NCI-H510A (cell line): ENCODE measurements at regions not wholly inside any gene's neighbourhood (a gene's known extent, or its start where the extent isn't known, plus 50 kb on each side); places are given as distances from the start of the nearest gene placed in this dataset.

Experiments used
- DNase-seq: peaks from one replicate; lab custom pipeline; 2025; lab: John Stamatoyannopoulos, UW

DNA sequence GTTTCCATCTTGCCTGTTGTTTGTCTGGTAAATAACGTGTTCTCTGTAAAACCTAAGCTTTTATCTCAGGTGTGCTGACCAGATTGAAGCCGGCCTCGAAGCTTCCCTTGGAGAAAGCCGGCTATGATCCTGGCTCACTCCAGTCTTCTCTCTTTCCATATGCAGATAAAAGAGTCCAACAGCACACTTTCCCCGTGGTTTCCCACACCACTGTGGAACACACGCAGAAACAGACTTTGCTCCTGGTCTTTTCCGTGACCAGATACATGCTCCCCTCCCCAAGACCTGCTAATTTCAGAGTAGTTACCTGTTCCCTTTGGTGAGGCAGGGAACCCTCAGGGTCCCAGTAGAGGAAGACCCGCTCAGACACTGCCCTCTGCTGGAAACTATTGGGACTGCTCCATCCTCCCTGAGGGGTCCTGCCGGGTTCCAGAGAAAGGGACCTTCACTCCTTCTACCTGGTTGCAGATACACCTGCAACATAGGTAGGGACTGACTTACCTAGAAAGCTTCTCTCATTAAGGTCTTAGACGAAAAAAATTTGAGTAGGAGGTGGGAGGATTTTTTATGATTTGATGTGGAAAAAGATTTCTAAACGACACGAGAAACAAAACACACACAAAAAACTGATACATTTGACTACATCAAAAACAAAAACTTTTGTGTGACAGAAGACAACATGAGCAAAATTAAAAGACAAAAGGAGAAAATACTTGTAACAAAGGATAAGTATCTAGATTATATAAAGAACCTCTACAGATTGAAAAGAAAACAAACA is 415.4 kb upstream of the CCDC196 start:
- DNase-seq: no peak

GRCh38 chr14:66072190-66073084 is 413.7 kb upstream of the CCDC196 start:
- DNase-seq: no peak

GRCh38 chr14:66074537-66074936 is 411.6 kb upstream of the CCDC196 start:
- DNase-seq: no peak

GRCh38 chr14:66076176-66076575 is 410.0 kb upstream of the CCDC196 start:
- no peak for DNase-seq

- DNase-seq: no peak
These were observed 408.2 kb upstream of the CCDC196 start for GRCh38 chr14:66078006-66078405.

- DNase-seq: no peak
These were observed 404.4 kb upstream of the CCDC196 start for GRCh38 chr14:66081594-66082376.

DNA sequence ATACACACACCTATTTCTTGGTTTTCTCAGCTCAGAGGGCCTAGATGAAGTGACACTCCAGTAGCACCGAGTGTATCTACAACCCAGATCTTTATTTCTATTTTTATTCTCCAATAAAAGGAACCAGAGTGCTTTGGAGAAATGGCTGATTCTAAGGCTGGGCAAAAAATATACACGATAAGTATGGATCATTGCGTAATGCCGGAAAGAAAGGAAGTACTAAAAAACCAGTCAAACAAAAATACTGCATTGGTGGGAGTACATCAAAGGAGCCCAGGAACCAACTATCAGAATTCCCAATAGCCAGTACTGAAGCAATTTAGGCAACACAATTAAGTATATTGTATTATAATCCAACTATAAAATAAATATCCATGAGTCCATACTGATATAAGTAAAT is 400.9 kb upstream of the CCDC196 start:
- DNase-seq: no peak

GRCh38 chr14:66085665-66086064 is 400.5 kb upstream of the CCDC196 start:
- no peak for DNase-seq

GRCh38 chr14:66087231-66087630 is 398.9 kb upstream of the CCDC196 start:
- no peak for DNase-seq

- DNase-seq: no peak
These were observed 397.5 kb upstream of the CCDC196 start for GRCh38 chr14:66088656-66089055.

GRCh38 chr14:66092206-66092605 is 394.0 kb upstream of the CCDC196 start:
- DNase-seq: no peak

DNA sequence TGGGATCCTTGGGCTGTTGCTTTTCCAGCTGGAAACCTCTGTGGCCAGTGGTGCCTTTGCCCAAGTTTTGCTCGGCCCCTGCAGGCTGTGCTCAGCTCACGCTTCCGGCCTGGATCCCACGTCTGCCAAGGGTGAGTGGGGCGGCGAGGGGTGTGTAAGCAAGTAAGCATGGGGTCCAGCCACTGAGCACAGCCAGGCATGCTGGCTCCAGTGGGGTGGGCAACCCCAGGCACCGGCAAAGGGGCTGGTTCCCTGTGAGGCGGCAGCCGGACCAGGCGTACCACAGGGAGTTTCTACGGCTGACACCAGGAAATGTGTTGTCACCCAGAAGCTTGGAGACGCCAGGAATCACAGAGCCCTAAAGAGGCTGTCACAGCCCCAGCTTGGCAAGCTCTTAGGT is 393.4 kb upstream of the CCDC196 start:
- DNase-seq: no peak

GRCh38 chr14:66094001-66094727 is 392.0 kb upstream of the CCDC196 start:
- no peak for DNase-seq

- no peak for DNase-seq
These were observed 386.7 kb upstream of the CCDC196 start for GRCh38 chr14:66099451-66099850.

DNA sequence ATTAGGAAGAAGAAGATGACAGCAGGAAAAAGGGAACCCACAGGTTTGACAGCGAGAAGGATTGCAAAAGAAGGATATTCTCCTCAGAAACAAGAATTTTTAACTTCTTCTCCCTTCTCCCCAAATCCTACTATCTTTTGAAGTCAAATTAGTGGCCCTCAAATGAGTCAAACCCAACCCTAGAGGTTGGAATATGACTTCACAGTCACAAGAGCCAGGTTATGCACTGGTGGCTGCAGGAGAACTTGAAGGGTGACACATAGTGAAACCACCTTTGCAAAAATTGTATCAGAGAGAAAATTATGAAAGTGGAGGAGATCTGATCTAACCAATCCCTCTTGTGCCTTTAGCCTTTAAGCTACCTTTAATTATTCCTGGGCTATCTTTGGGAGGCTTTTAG is 386.2 kb upstream of the CCDC196 start:
- DNase-seq: no peak

DNA sequence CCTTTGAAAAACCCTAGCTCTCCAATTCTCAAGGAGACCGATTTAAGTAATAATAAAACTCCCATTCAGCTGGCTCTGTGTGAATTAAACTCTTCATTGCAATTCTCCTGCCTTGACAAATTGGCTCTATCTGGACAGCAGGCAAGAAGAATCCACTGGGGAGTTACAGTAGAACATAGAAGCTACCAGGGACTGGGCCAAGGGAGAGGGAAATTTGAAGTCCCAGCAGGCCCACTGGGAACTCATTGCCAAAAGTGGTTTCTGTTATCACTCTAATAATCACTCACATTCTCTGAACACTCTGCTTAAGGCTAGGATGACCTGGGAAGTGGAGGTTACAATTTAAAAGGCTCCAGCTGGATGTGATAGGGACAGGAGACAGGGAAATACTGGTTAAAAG is 384.5 kb upstream of the CCDC196 start:
- no peak for DNase-seq

GRCh38 chr14:66104486-66104885 is 381.7 kb upstream of the CCDC196 start:
- DNase-seq: no peak

DNA sequence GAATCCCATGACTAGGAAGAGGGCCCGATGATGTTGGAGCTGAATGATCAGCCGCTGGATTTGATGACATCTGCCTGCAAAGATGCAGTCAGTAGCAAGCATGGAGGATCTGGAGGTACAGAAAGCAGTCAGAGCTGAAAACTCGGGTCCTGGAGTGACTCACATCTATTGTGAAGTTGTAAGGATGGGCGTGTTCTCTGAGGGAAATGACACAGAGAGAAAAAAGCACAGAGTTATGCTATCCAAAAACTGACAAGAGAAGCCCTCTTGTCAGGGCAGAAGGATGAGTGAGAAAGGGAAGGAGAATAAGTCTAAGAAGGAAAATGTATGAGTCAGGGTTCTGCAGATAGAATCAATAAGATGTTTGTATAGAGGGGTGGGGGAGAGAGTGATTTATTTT is 380.4 kb upstream of the CCDC196 start:
- DNase-seq: no peak

GRCh38 chr14:66109426-66109825 is 376.7 kb upstream of the CCDC196 start:
- no peak for DNase-seq

- DNase-seq: no peak
These were observed 374.3 kb upstream of the CCDC196 start for GRCh38 chr14:66111891-66112290.

DNA sequence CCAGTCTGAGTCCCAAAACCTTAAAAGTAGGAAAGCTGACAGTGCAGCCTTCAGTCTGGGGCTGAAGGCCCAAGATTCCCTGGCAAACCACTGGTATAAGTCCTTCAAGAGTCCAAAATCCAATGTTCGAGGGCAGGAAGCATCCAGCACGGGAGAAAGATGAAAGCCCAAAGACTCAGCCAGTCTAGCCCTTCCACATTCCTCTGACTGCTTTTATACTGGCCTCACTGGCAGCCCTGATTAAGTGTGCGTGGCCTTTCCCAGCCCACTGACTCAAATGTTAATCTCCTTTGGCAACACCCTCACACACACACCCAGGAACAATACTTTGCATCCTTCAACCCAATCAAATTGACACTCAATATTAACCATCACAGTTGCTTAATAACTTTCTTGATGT is 372.1 kb upstream of the CCDC196 start:
- no peak for DNase-seq
